ENCODE measurements at regions not wholly inside any gene's neighbourhood (a gene's known extent, or its start where the extent isn't known, plus 50 kb on each side); places are given as distances from the start of the nearest gene placed in this dataset.

DNA sequence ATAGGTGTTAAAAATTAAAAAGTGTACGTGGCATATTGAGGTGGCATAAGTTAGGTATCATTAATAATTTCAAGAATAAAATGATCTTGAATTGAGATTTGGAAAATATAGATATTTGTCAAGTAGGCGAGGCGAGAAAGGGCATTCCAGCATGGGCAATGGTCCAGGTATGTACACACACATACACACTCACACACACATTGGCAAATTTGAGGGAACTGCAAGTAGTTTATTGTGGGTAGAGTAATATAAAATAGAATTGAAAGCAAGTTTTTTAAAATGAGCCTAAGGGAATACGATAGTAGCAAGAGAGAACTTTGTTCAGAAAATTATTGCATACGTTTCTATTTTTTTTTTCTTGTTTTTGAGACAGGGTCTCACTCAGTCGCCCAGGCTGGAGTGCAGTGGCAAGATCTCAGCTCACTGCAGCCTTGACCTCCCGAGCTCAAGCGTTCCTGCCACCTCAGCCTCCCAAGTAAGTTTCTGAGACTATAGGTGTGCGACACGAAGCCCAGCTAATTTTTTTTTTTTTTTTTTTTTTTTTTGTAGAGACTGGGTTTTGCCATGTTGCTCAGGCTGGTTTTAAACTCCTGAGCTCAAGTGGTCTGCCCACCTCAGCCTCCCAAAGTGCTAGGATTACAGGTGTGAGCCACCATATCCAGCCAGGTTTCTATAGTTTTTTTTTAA lies 96.7 kb upstream of the SLC39A10 start (continued):
- no peak for TF ChIP-seq HIC1 (tag by site-specific recombination; IDR thresholded peaks at IDR 0.05)
- no peak for TF ChIP-seq OVOL3 (tag by site-specific recombination; IDR thresholded peaks at IDR 0.05)
- TF ChIP-seq KLF8 (tag by site-specific recombination; IDR thresholded peaks at IDR 0.05), result no peak

DNA sequence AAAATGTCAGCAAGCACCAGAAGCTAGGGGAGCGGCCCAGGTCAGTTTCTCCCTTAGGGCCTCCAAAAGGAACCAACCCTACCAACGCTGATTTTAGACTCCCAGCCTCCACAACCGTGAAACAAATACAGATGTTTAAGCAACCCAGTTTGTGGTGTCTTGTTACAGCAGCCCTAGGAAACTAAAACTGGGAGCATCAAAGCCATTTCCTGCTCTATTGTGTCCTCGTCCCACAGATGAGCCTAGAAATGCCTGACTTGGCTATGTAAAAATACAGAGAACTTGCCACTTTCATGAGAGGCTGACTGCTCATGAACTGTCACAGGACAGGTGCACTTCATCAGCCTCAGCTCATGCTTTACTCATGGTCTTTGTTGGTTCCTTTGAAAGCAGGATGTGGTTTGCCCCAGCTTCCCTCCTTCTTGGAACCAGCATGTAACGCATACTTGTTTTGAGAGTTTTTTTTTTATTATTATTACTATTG lies 97.6 kb upstream of the SLC39A10 start:
- no peak overlapping the region for H3K4me3 ChIP-seq (ENCODE audit: low read depth, low read length)
- POLR2A ChIA-PET, result no interaction called here
- no peak for TF ChIP-seq ZBTB21 (tag by site-specific recombination; IDR thresholded peaks at IDR 0.05)
- no peak for TF ChIP-seq BCL11A (tag by site-specific recombination; IDR thresholded peaks at IDR 0.05; ENCODE audit: low read depth)
- no peak for TF ChIP-seq ZNF133 (tag by site-specific recombination; IDR thresholded peaks at IDR 0.05)
- TF ChIP-seq ZBTB20 (tag by site-specific recombination; IDR thresholded peaks at IDR 0.05), result no peak
- no peak for TF ChIP-seq ZNF645 (tag by site-specific recombination; IDR thresholded peaks at IDR 0.05)
- no peak for TF ChIP-seq ZNF157 (tag by site-specific recombination; IDR thresholded peaks at IDR 0.05)
- TF ChIP-seq ZNF791 (tag by site-specific recombination; IDR thresholded peaks at IDR 0.05), result no peak
- TF ChIP-seq ZNF600 (tag by site-specific recombination; IDR thresholded peaks at IDR 0.05), result no peak
- no peak for TF ChIP-seq SP3 (tag by site-specific recombination; IDR thresholded peaks at IDR 0.05)
- no peak for TF ChIP-seq ZNF19 (tag by site-specific recombination; IDR thresholded peaks at IDR 0.05; ENCODE audit: low read depth)
- no peak for TF ChIP-seq ZNF394 (tag by site-specific recombination; IDR thresholded peaks at IDR 0.05; ENCODE audit: borderline replicate concordance)
- no peak for TF ChIP-seq ZNF202 (tag by site-specific recombination; IDR thresholded peaks at IDR 0.05; ENCODE audit: borderline replicate concordance)
- TF ChIP-seq, protein P1, sequence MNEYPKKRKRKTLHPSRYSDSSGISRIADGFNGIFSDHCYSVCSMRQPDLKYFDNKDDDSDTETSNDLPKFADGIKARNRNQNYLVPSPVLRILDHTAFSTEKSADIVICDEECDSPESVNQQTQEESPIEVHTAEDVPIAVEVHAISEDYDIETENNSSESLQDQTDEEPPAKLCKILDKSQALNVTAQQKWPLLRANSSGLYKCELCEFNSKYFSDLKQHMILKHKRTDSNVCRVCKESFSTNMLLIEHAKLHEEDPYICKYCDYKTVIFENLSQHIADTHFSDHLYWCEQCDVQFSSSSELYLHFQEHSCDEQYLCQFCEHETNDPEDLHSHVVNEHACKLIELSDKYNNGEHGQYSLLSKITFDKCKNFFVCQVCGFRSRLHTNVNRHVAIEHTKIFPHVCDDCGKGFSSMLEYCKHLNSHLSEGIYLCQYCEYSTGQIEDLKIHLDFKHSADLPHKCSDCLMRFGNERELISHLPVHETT (tag by site-specific recombination; IDR thresholded peaks at IDR 0.05), result no peak
- no peak for TF ChIP-seq IKZF3 (tag by site-specific recombination; IDR thresholded peaks at IDR 0.05)
- no peak for TF ChIP-seq ZNF660 (tag by site-specific recombination; IDR thresholded peaks at IDR 0.05)
- no peak for TF ChIP-seq ZNF423 (tag by site-specific recombination; IDR thresholded peaks at IDR 0.05)
- no peak for TF ChIP-seq ZNF449 (tag by site-specific recombination; IDR thresholded peaks at IDR 0.05)
- TF ChIP-seq, protein P2, sequence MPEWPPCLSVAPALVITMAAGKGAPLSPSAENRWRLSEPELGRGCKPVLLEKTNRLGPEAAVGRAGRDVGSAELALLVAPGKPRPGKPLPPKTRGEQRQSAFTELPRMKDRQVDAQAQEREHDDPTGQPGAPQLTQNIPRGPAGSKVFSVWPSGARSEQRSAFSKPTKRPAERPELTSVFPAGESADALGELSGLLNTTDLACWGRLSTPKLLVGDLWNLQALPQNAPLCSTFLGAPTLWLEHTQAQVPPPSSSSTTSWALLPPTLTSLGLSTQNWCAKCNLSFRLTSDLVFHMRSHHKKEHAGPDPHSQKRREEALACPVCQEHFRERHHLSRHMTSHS (tag by site-specific recombination; IDR thresholded peaks at IDR 0.05), result no peak
- no peaks in the 10 kb centered on the region for H3K9me3 ChIP-seq (ENCODE audit: control insufficient read depth, insufficient read depth, low read depth, low read length)
- H3K36me3 ChIP-seq (ENCODE audit: control insufficient read depth in 2 of 2, insufficient read depth in 1 of 2, low read length in 2 of 2), result no peaks in the 10 kb centered on the region
- H3K4me1 ChIP-seq (ENCODE audit: control insufficient read depth, insufficient read depth, low read length), result no peaks in the 10 kb centered on the region
- CTCF ChIA-PET, result interaction anchor here (0.6 kb wide), 1 partner anchor 508 kb away, joined by 3 read pairs; no protein-coding TSS in a partner anchor
- H3K27ac ChIP-seq (ENCODE audit: extremely low read depth, low read depth, low read length), result no peak overlapping the region
